GM23248 (cell line): ENCODE measurements at regions not wholly inside any gene's neighbourhood (a gene's known extent, or its start where the extent isn't known, plus 50 kb on each side); places are given as distances from the start of the nearest gene placed in this dataset.

Experiments
- DNase-seq: peaks from one replicate; pipeline ENCODE4 v3.0.0-alpha.2; 2015
- H2AFZ ChIP-seq: fragments of 200-600 bp; sonication (generic); 2 replicates; pipeline ENCODE4 v1.6.1; 2016; ENCODE audit warnings: antibody characterized with exemption
- H3F3A ChIP-seq: fragments of 200-600 bp; sonication (generic); 2 replicates; pipeline ENCODE4 v1.6.1; 2016; ENCODE audit warnings: mild to moderate bottlenecking, antibody characterized with exemption, mixed run types; ENCODE audit not compliant: insufficient read depth
- H3K27ac ChIP-seq: fragments of 200-600 bp; sonication (generic); 2 replicates; pipeline ENCODE4 v1.5.1; 2016; ENCODE audit warnings: mild to moderate bottlenecking
- H3K27me3 ChIP-seq: fragments of 200-600 bp; sonication (generic); replicated peaks from 2 replicates; pipeline ENCODE4 v1.6.1; 2016; ENCODE audit warnings: mild to moderate bottlenecking; ENCODE audit not compliant: insufficient read depth
- H3K36me3 ChIP-seq: fragments of 200-600 bp; sonication (generic); 2 replicates; pipeline ENCODE4 v1.6.1; 2016; ENCODE audit warnings: low read depth, mild to moderate bottlenecking
- H3K4me1 ChIP-seq: fragments of 200-600 bp; sonication (generic); 2 replicates; pipeline ENCODE4 v1.6.1; 2016; ENCODE audit warnings: mild to moderate bottlenecking; ENCODE audit not compliant: insufficient read depth
- H3K4me2 ChIP-seq: fragments of 200-600 bp; sonication (generic); one replicate; pipeline ENCODE4 v1.6.1; 2016; ENCODE audit warnings: mild to moderate bottlenecking; ENCODE audit not compliant: unreplicated experiment
- H3K4me3 ChIP-seq: fragments of 200-600 bp; sonication (generic); 2 replicates; pipeline ENCODE4 v1.5.1; 2016; ENCODE audit warnings: mild to moderate bottlenecking
- H3K79me2 ChIP-seq: fragments of 200-600 bp; sonication (generic); 2 replicates; pipeline ENCODE4 v1.6.1; 2016; ENCODE audit warnings: mild to moderate bottlenecking; ENCODE audit not compliant: insufficient read depth
- H3K9ac ChIP-seq: fragments of 200-600 bp; sonication (generic); 2 replicates; pipeline ENCODE4 v1.6.1; 2016; ENCODE audit warnings: mild to moderate bottlenecking
- H3K9me2 ChIP-seq: fragments of 200-600 bp; sonication (generic); 2 replicates; pipeline ENCODE4 v1.6.1; 2016; ENCODE audit warnings: mixed run types, mild to moderate bottlenecking, moderate library complexity; ENCODE audit not compliant: insufficient read depth
- H3K9me3 ChIP-seq: fragments of 200-600 bp; sonication (generic); one replicate; pipeline ENCODE4 v1.6.1; 2017; ENCODE audit warnings: low read depth
- H4K20me1 ChIP-seq: fragments of 200-600 bp; sonication (generic); 2 replicates; pipeline ENCODE4 v1.6.0; 2016; ENCODE audit not compliant: insufficient read depth
- EZH2 ChIP-seq: fragments of 200-600 bp; sonication (generic); IDR thresholded peaks from 2 replicates; pipeline ENCODE4 v1.6.1; 2018; ENCODE audit warnings: antibody characterized with exemption, mild to moderate bottlenecking; ENCODE audit not compliant: insufficient read depth, poor library complexity, severe bottlenecking
- EZH2phosphoT487 ChIP-seq: fragments of 200-600 bp; sonication (generic); IDR thresholded peaks from 2 replicates; pipeline ENCODE4 v1.6.1; 2018; ENCODE audit warnings: antibody characterized with exemption, moderate library complexity, mild to moderate bottlenecking, low read depth; ENCODE audit not compliant: insufficient read depth
- WGBS, 2 experiments: methylation state at CpG; one replicate each; pipeline ENCODE4 v1.1.6; 2015 to 2017; ENCODE audit warnings: low lambda C conversion rate in 2 of 2, low coverage in 1 of 2; ENCODE audit errors: missing lambda C conversion rate in 2 of 2; 5-methylcytosine and 5-hydroxymethylcytosine counted together
- in situ Hi-C: fragments of 300-500 bp; cut with MboI; formaldehyde crosslinking; loops from 2 replicates; pipeline ENCODE4 v1.15.0; 2020

GRCh38 chr6:90350689-90351554 is 54.3 kb upstream of the BACH2 start:
- TF ChIP-seq EZH2 (no peak), EZH2phosphoT487 (no peak)
- Histone ChIP-seq H3K9me3 (no peaks in the 10 kb centered on the region), H3K4me3 (no peak overlapping the region), H3K9me2 (no peaks in the 10 kb centered on the region), H3K27me3 (peaks cover 37% of the 10 kb centered on the region), H4K20me1 (no peaks in the 10 kb centered on the region), H3K4me2 (no peak overlapping the region), H3K4me1 (no peaks in the 10 kb centered on the region), H3K79me2 (no peaks in the 10 kb centered on the region), H3F3A (no peaks in the 10 kb centered on the region), H3K27ac (no peak overlapping the region), H3K36me3 (no peaks in the 10 kb centered on the region), H3K9ac (no peak overlapping the region), H2AFZ (no peak overlapping the region)
- DNase-seq = no peak
- in situ Hi-C loops = no loop called here
- WGBS, 2 experiments = 52 to 53% methylated on average over 8 of the region's 8 CpGs

GRCh38 chr6:90347411-90347851 is 50.8 kb upstream of the BACH2 start:
- H3K36me3 ChIP-seq = no peaks in the 10 kb centered on the region
- in situ Hi-C loops = no loop called here
- peaks cover 50% of the 10 kb centered on the region for H3K27me3 ChIP-seq
- no peaks in the 10 kb centered on the region for H3K79me2 ChIP-seq
- H3K27ac ChIP-seq = no peak overlapping the region
- no peak overlapping the region for H3K4me2 ChIP-seq
- no peaks in the 10 kb centered on the region for H3F3A ChIP-seq
- H3K4me3 ChIP-seq = no peak overlapping the region
- 22 to 53% methylated on average over 2 of the region's 2 CpGs for WGBS, 2 experiments
- no peak overlapping the region for H2AFZ ChIP-seq
- H3K9ac ChIP-seq = no peak overlapping the region
- no peak for TF ChIP-seq EZH2
- TF ChIP-seq EZH2phosphoT487 = no peak
- H3K4me1 ChIP-seq = no peaks in the 10 kb centered on the region
- H3K9me3 ChIP-seq = no peaks in the 10 kb centered on the region
- no peaks in the 10 kb centered on the region for H3K9me2 ChIP-seq
- peak; percentile 33 for DNase-seq
- no peaks in the 10 kb centered on the region for H4K20me1 ChIP-seq

- H3K27me3 ChIP-seq = peaks cover 53% of the 10 kb centered on the region
- in situ Hi-C loops = no loop called here
- H2AFZ ChIP-seq = no peak overlapping the region
- 30 to 31% methylated on average over 6 of the region's 6 CpGs for WGBS, 2 experiments
- H3F3A ChIP-seq = no peaks in the 10 kb centered on the region
- no peaks in the 10 kb centered on the region for H3K9me3 ChIP-seq
- no peak for DNase-seq
- H3K4me2 ChIP-seq = no peak overlapping the region
- no peaks in the 10 kb centered on the region for H3K79me2 ChIP-seq
- no peak overlapping the region for H3K9ac ChIP-seq
- no peak overlapping the region for H3K27ac ChIP-seq
- no peaks in the 10 kb centered on the region for H3K9me2 ChIP-seq
- H4K20me1 ChIP-seq = no peaks in the 10 kb centered on the region
- H3K4me1 ChIP-seq = no peaks in the 10 kb centered on the region
- no peaks in the 10 kb centered on the region for H3K36me3 ChIP-seq
- TF ChIP-seq EZH2phosphoT487 (no peak), EZH2 (no peak)
- H3K4me3 ChIP-seq = no peak overlapping the region
Observed at GRCh38 chr6:90346729-90347128, 50.1 kb upstream of the BACH2 start.
